Activated CD4-positive, alpha-beta T cell treated with anti-CD3 and anti-CD28 coated beads for 48 hours (primary cell): ENCODE measurements at regions not wholly inside any gene's neighbourhood (a gene's known extent, or its start where the extent isn't known, plus 50 kb on each side); places are given as distances from the start of the nearest gene placed in this dataset.
"Not testable (repeated sequence)": the region's sequence is repeated elsewhere in the genome, so short reads cannot be mapped to it uniquely, and the experiment has no call there.

Experiments
- DNase-seq: peaks from one replicate; pipeline ENCODE4 v3.0.0-alpha.2; 2020

GRCh38 chr2:34241905-34242762 lies 643.0 kb upstream of the FAM98A start:
- DNase-seq: no peak

GRCh38 chr2:34239511-34239910 lies 640.4 kb upstream of the FAM98A start:
- DNase-seq: no peak

DNA sequence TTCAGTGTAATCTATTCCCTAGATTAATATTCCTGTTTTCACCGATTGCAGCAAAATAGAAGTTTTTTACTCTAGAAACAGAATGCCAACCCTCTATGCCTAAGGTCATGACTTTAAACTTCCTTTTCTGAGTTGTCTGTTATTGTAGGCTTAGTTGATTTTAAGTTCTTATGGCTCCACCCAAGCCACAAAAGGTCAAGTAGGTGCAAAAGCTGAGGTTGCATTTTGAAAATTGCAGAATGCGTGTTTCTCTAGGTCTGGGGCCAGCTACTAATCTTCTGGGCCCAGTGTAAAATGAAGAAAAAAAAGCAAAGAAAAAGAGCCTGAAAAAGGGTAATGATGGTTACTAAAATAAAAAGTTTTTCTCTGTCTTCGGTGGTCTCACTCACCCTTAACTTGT lies 635.7 kb upstream of the FAM98A start:
- DNase-seq: no peak

DNA sequence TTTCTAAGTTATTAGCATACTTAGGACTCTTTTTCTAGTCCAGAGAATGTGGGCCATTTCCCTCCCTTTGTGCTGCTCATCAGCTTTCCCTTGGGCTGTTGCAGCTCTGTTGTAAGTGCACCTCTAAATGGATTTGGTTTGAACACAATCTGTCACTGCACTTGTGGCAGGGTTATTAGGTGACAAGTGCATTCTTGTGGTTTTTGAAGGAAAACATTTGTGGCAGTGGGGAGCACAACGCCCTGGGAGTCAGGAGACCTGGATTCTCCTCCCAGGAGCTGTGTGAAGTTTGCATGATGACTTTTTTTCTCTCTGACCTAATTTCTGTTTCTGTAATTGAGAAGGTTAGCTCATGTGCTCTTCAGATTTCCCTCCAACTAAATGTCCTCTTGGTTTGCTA lies 630.9 kb upstream of the FAM98A start:
- DNase-seq: no peak

GRCh38 chr2:34215174-34215573 lies 616.1 kb upstream of the FAM98A start:
- DNase-seq: no peak

- DNase-seq: not testable (repeated sequence)
Observed at GRCh38 chr2:34210382-34210781, 611.3 kb upstream of the FAM98A start.

DNA sequence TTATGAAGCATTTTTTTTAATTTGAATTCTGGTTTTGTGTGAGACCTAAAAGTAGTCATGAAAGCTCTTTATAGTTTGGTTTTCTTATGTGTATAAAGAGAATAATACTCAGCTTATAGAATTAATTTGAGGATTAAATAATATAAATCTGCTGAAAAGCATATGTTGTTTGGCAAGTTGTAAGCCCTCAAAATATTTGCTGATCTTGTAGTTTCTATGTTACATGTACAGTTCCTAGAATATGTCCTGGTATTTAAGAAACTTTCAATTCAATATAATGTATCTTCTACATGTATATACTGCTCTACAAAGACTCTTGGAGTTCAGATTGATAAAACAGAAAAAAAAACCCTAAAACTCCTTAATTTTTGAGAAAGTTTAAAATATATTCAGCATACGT lies 605.5 kb upstream of the FAM98A start:
- no peak for DNase-seq

- DNase-seq: no peak
Observed at GRCh38 chr2:34201099-34201498, 602.0 kb upstream of the FAM98A start.

DNA sequence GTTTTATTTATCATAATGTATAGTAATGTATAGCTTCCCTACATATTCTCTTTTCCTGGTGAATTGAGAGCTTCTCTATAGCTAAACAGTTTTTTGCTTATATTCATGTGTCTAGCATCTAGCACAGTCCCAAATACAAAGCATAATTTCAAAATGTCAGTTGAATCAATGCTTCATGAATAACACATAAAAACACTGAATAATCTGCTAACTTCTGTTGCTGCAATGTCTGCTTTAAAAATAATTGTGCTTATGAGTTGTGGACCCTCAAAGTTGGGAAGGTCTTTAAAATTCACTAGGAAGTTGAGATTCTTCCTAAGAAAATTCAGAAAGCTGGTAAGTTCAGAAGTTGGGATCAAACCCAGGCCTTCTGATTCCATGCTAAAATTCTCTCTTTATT lies 600.9 kb upstream of the FAM98A start:
- no peak for DNase-seq

GRCh38 chr2:34193164-34193563 lies 594.1 kb upstream of the FAM98A start:
- no peak for DNase-seq

- DNase-seq: no peak
Observed at GRCh38 chr2:34188464-34189303, 589.6 kb upstream of the FAM98A start.

GRCh38 chr2:34179511-34179910 lies 580.4 kb upstream of the FAM98A start:
- no peak for DNase-seq

GRCh38 chr2:34178482-34178881 lies 579.4 kb upstream of the FAM98A start:
- DNase-seq: no peak

DNA sequence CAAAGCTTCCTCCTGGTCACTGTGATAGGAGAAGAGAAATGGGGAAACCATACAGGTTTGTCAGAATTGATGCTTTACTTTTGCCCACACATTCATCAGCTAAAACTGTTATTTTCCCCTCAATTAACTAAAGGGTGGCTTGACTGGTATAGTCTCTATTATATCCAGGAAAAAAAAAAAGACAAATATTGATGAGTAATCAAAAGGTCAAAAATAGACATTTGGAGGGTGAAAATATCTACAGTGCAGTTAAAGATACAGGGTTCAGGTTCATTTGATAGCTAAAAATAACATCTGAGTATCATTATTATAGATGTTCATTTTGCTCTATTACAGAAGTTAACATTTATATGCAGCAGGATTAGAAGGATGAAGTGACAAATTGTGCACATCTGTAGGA lies 577.6 kb upstream of the FAM98A start:
- no peak for DNase-seq

DNA sequence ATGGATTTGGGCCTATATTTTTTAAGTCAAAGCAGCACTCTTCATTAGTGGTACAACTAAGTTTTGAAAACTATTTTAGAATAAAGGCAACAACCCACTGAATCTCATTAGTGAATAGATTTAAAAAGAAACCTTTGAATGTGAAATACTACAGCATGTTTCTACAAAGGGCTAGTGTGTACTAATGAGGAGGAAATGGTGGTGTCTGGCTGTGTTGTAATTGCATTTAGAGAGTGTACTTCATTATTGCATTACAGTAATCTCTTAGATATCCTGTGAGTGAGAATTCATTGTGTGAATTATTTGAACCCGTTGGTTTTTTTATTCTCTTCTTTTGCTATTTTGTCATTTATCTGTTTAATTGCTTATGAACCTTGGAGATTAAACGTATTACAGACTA lies 575.4 kb upstream of the FAM98A start:
- no peak for DNase-seq

DNA sequence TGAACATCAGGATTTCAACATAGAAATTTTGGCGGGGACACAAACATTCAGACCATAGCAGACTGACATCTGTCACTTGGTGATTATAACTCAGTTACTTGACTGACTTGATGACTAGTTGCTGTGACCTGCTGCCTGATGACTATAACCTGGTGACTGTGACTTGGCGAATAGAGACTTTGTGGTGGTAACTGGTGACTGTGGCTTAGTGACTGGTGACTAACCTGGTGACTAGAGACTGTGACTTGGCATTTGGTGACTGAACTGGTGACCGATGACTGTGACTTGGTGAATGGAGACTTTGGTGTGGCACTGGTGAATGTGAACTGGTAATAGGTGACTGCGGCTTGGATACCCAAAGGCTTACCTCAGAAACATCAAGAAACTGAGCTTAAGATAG lies 563.1 kb upstream of the FAM98A start:
- no peak for DNase-seq

DNA sequence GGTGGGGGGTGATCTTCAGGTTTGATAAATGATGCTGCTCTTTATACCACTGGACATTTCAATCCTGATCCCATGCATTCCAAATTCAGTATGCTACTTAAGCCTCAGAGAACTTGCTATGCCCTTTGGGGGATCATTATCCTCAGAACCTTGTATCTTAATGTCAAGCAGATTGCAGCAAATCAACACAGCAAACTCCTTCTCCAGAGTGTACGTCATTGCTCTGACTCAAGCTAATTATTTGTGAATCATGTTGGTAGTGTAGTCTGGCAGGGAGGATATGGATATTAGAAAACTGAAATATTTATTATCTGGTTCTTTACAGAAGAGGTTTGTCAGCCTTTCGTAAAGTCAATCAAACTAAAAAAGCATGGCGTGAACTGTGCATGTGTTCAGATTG lies 562.5 kb upstream of the FAM98A start:
- DNase-seq: no peak

- no peak for DNase-seq
Observed at GRCh38 chr2:34159901-34160300, 560.8 kb upstream of the FAM98A start.

- DNase-seq: no peak
Observed at GRCh38 chr2:34153484-34153883, 554.4 kb upstream of the FAM98A start.

DNA sequence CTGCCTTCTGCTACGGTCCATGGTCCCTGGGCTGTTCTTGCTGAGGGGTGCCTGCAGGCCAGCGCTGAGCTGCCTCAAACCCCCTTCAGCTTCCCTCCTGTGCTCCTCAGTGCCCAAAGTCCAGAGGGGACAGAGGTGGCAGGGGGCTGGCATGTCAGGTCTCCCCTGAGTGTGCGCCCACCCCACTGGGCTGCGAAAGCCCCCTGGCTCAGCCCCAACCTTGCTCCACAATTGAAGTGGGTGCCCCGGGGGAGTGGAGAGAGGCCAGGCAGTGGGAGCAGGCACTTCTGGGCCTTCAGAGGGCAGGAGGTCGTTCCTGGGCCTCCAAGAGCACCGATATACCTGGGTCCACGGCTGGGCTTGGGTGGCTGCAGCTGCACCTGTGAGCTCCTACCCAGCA lies 548.7 kb upstream of the FAM98A start:
- DNase-seq: no peak

DNA sequence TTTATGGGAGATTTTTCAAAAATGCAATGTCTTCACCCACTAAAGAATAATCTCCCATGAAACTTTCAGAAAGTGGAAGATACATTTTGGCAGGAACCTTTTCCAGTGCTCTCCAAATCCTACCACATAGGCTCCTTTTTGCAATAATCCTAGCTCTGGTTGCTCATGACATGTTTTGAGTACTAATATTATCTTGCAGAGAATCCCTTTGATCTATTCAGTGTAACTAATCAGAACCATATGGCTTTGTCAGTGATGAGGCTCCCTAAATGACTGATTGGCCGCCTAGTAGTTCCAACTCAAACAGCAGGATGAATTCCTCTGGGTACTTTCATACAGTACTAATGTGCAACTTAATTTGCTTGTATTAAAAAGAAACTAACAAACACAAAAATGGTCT lies 544.0 kb upstream of the FAM98A start:
- no peak for DNase-seq

DNA sequence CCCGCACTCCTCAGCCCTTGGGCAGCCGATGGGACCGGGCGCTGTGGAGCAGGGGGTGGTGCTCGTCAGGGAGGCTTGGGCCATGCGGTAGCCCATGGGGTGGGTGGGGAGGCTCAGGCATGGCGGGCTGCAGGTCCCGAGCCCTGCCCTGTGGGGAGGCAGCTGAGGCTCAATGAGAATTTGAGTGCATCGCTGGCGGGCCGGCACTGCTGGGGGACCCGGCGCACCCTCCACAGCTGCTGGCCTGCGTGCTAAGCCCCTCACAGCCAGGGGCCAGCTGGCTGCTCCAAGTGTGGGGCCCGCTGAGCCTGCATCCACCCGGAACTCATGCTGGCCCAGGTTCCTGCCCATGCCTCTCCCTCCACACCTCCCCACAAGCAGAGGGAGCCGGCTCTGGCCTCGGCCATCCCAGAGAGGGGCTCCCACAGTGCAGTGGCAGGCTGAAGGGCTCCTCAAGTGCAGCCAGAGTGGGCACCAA lies 543.5 kb upstream of the FAM98A start:
- not testable (repeated sequence) for DNase-seq

GRCh38 chr2:34133065-34133464 lies 534.0 kb upstream of the FAM98A start:
- DNase-seq: not testable (repeated sequence)

DNA sequence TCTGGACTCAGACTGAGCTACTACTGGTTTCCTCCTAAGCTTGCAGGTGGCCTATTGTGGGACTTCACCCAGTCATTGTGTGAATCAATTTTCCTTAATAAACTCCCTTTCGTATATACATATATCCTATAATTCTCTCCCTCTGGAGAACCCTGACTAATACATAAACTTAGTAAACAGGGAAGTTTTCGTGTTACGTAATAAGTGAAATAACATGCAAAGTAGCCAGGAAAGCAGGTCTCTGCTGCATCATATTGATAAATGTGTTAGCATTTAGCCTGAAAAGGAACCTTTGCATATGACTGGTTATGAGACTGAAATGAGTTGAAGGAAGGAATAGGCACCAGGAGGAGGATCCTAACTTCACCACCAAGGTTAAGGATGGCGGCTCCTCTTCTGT lies 527.2 kb upstream of the FAM98A start:
- DNase-seq: no peak
